ENCODE measurements at regions not wholly inside any gene's neighbourhood (a gene's known extent, or its start where the extent isn't known, plus 50 kb on each side); places are given as distances from the start of the nearest gene placed in this dataset.

- DNase-seq (ENCODE audit: low spot score) (no peak), ATAC-seq (no peak)
- H3K4me3 ChIP-seq: no peak overlapping the region
- no peaks in the 10 kb centered on the region for H3K9me3 Mint-ChIP-seq
- no peak overlapping the region for H3K27ac Mint-ChIP-seq
- no peaks in the 10 kb centered on the region for H3K79me2 ChIP-seq (replicated peaks; ENCODE audit: insufficient read depth)
- no peaks in the 10 kb centered on the region for H3K4me1 ChIP-seq (ENCODE audit: insufficient read depth)
- H3K4me1 Mint-ChIP-seq: peaks cover 8% of the 10 kb centered on the region; the same call in 2 of the 3 replicates
- H2AFZ ChIP-seq: no peak overlapping the region
- no peaks in the 10 kb centered on the region for H3K36me3 ChIP-seq (ENCODE audit: insufficient read depth)
- H3K27me3 ChIP-seq (ENCODE audit: insufficient read depth): no peaks in the 10 kb centered on the region
- no peaks in the 10 kb centered on the region for H4K20me1 ChIP-seq (replicated peaks; ENCODE audit: insufficient read depth)
- H3K4me3 Mint-ChIP-seq: no peak overlapping the region
- TF ChIP-seq, protein P1, sequence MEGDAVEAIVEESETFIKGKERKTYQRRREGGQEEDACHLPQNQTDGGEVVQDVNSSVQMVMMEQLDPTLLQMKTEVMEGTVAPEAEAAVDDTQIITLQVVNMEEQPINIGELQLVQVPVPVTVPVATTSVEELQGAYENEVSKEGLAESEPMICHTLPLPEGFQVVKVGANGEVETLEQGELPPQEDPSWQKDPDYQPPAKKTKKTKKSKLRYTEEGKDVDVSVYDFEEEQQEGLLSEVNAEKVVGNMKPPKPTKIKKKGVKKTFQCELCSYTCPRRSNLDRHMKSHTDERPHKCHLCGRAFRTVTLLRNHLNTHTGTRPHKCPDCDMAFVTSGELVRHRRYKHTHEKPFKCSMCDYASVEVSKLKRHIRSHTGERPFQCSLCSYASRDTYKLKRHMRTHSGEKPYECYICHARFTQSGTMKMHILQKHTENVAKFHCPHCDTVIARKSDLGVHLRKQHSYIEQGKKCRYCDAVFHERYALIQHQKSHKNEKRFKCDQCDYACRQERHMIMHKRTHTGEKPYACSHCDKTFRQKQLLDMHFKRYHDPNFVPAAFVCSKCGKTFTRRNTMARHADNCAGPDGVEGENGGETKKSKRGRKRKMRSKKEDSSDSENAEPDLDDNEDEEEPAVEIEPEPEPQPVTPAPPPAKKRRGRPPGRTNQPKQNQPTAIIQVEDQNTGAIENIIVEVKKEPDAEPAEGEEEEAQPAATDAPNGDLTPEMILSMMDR (conservative IDR thresholded peaks at IDR 0.05; ENCODE audit: low read depth in 2 of 2): no peak
- TF ChIP-seq ZNF462 (CRISPR knock-in tag; IDR thresholded peaks at IDR 0.05) (no peak), EZH2phosphoT487 (IDR thresholded peaks at IDR 0.05; ENCODE audit: unreplicated experiment) (no peak), NANOG (IDR thresholded peaks at IDR 0.05; ENCODE audit: borderline replicate concordance) (no peak), POLR2AphosphoS5 (IDR thresholded peaks at IDR 0.05; ENCODE audit: low read depth) (no peak), STAT1 (IDR thresholded peaks at IDR 0.05; ENCODE audit: unreplicated experiment) (no peak), REST (IDR thresholded peaks at IDR 0.05; ENCODE audit: unreplicated experiment) (no peak), EZH2 (IDR thresholded peaks at IDR 0.05; ENCODE audit: low read depth, unreplicated experiment) (no peak), JUNB (IDR thresholded peaks at IDR 0.05; ENCODE audit: unreplicated experiment) (no peak), ETS1 (IDR thresholded peaks at IDR 0.05) (no peak), ZNF114 (CRISPR knock-in tag; IDR thresholded peaks at IDR 0.05) (no peak), CREB1 (CRISPR knock-in tag; IDR thresholded peaks at IDR 0.05; ENCODE audit: low read depth) (no peak), ZNF331 (CRISPR knock-in tag; IDR thresholded peaks at IDR 0.05; ENCODE audit: low read depth) (no peak)
- H3F3A ChIP-seq (replicated peaks; ENCODE audit: low read depth): no peaks in the 10 kb centered on the region
- no peak overlapping the region for H3K27ac ChIP-seq (ENCODE audit: low read depth)
- no peak overlapping the region for H3K4me2 ChIP-seq
- peaks cover 6% of the 10 kb centered on the region for H3K27me3 Mint-ChIP-seq (ENCODE audit: insufficient read depth, low read depth, poor library complexity)
- no peaks in the 10 kb centered on the region for H3K9me2 ChIP-seq (ENCODE audit: insufficient read depth)
- no peaks in the 10 kb centered on the region for H3K36me3 Mint-ChIP-seq (ENCODE audit: low read depth)
Observed at GRCh38 chr18:47458483-47458882, 207.0 kb upstream of the SKOR2 start.
